ENCODE measurements at regions not wholly inside any gene's neighbourhood (a gene's known extent, or its start where the extent isn't known, plus 50 kb on each side); places are given as distances from the start of the nearest gene placed in this dataset.

DNA sequence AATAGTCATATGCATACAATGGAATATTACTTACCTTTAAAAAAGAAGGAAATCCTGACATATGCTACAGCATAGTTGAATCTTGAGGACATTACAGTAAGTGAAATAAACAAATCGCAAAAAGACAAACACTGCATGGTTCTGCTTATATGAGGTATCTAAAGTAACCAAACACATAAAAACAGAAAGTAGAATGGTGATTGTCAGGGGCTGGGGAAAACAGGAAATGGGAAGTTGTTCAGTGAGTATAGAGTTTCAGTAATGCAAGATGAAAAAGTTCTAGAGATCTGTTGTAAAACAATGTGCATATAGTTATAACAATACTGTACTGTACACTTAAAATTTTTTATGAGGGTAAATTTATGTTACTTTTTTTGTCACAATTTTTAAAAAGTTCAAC lies 219.4 kb downstream of the KLF5 start:
- no peaks in the 10 kb centered on the region for H3K9me3 ChIP-seq
- no peak overlapping the region for H3K27ac ChIP-seq
- intact Hi-C loops (cut with DNase I): no loop called here
- no peak for DNase-seq
- 97 to 98% (median 98%) methylated on average over 1 of the region's 1 CpG for WGBS, 3 donors
- no peak overlapping the region for H3K4me3 ChIP-seq
- H3K36me3 ChIP-seq: no peaks in the 10 kb centered on the region
- TF ChIP-seq POLR2A (IDR thresholded peaks at IDR 0.05) (no peak), EP300 (IDR thresholded peaks at IDR 0.05) (no peak)
- TF ChIP-seq, protein P1, sequence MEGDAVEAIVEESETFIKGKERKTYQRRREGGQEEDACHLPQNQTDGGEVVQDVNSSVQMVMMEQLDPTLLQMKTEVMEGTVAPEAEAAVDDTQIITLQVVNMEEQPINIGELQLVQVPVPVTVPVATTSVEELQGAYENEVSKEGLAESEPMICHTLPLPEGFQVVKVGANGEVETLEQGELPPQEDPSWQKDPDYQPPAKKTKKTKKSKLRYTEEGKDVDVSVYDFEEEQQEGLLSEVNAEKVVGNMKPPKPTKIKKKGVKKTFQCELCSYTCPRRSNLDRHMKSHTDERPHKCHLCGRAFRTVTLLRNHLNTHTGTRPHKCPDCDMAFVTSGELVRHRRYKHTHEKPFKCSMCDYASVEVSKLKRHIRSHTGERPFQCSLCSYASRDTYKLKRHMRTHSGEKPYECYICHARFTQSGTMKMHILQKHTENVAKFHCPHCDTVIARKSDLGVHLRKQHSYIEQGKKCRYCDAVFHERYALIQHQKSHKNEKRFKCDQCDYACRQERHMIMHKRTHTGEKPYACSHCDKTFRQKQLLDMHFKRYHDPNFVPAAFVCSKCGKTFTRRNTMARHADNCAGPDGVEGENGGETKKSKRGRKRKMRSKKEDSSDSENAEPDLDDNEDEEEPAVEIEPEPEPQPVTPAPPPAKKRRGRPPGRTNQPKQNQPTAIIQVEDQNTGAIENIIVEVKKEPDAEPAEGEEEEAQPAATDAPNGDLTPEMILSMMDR (IDR thresholded peaks at IDR 0.05): no peak
- no peaks in the 10 kb centered on the region for H3K4me1 ChIP-seq (ENCODE audit: insufficient read depth)
- H3K27me3 ChIP-seq: no peaks in the 10 kb centered on the region

DNA sequence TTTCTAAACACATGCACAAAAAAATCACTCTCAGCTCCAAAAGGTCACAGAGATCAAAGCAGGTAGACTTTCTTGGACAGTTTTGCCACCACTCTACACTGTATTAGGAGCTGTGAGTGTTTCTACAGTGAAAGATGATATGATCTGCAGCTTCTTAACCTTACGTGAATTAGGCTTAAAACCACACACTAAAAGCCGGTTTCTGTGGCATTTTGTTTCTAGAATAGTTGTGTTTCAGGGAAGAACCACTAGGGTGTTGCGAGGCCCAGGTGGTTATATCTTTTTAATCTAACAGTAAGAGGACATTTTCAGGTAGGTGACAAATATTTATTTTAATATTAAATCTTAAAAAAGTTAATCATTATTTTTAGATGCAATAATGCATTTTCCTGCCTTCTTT lies 216.4 kb downstream of the KLF5 start:
- DNase-seq: no peak
- WGBS, 3 donors: 93 to 95% (median 94%) methylated on average over 3 of the region's 3 CpGs
- Histone ChIP-seq H3K4me1 (ENCODE audit: insufficient read depth) (no peaks in the 10 kb centered on the region), H3K27ac (no peak overlapping the region), H3K4me3 (no peak overlapping the region), H3K36me3 (no peaks in the 10 kb centered on the region), H3K9me3 (no peaks in the 10 kb centered on the region), H3K27me3 (no peaks in the 10 kb centered on the region)
- TF ChIP-seq, protein P1 (IDR thresholded peaks at IDR 0.05): no peak
- TF ChIP-seq POLR2A (IDR thresholded peaks at IDR 0.05): no peak
- no peak for TF ChIP-seq EP300 (IDR thresholded peaks at IDR 0.05)
- intact Hi-C loops (cut with DNase I): no loop called here

DNA sequence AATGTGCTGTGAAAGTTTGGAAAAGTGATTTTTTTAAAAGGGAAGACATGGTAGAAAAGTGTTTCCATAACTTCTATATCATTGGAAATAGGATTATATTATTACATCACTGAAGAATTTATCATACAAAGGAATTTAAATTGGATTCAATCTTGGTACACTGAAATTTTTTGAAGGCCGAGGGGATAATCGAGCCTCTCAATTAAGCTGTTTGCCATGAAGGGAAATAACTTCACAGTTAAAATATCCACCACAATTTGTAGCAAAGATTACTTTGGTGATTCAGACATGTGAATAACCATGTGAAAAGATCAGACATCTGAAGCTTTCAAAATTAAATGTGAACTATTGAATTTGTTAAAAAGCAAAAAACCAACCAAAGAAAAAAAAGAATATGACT lies 215.3 kb downstream of the KLF5 start:
- no peaks in the 10 kb centered on the region for H3K36me3 ChIP-seq
- no peak for DNase-seq
- H3K9me3 ChIP-seq: no peaks in the 10 kb centered on the region
- intact Hi-C loops (cut with DNase I): no loop called here
- no peaks in the 10 kb centered on the region for H3K27me3 ChIP-seq
- WGBS, 3 donors: 10 to 41% (median 36%) methylated on average over 2 of the region's 2 CpGs
- H3K27ac ChIP-seq: no peak overlapping the region
- H3K4me1 ChIP-seq (ENCODE audit: insufficient read depth): no peaks in the 10 kb centered on the region
- no peak for TF ChIP-seq POLR2A (IDR thresholded peaks at IDR 0.05)
- no peak overlapping the region for H3K4me3 ChIP-seq

DNA sequence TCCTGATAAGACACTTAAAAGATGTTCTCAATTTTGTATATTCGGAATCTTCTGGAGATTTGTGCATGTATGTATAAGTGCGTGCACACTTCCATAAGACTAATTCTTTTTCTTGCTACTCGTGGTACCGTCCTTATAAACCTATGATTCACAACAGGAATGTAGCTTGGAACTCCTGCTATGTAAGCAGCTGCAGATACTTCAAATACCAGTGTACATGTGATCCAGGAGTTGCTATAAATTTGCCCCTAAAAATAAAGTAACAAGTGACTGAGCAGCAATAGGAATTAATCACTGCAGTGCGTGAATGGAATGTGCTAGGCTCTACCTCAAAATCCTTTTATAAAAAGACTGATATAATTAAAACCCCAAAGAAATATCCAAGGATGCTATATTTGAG lies 214.9 kb downstream of the KLF5 start:
- Histone ChIP-seq H3K4me3 (no peak overlapping the region), H3K4me1 (ENCODE audit: insufficient read depth) (no peaks in the 10 kb centered on the region), H3K9me3 (no peaks in the 10 kb centered on the region), H3K27me3 (no peaks in the 10 kb centered on the region), H3K36me3 (no peaks in the 10 kb centered on the region), H3K27ac (no peak overlapping the region)
- no peak for DNase-seq
- TF ChIP-seq EP300 (IDR thresholded peaks at IDR 0.05) (no peak), POLR2A (IDR thresholded peaks at IDR 0.05) (no peak)
- TF ChIP-seq, protein P1 (IDR thresholded peaks at IDR 0.05): no peak
- 32 to 35% (median 35%) methylated on average over 5 of the region's 5 CpGs for WGBS, 3 donors
- intact Hi-C loops (cut with DNase I): no loop called here

DNA sequence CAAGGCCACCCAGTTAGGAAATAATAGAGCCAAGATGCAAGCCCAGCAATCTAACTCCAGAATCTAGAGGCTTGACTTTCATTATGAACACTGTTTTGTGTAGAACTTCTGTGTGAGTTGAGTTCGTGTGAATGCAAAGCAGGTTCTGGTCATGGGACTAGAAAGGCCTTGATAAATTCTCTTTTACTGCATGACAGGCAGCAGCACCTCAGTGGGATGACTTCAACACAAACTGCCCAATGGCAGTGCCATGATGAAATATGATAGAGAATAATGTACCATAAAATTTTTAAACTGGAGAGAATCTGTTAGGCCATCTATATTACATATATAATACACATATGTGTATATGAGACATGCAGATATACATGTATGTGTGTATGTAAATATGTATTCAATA lies 214.5 kb downstream of the KLF5 start:
- H3K27ac ChIP-seq: no peak overlapping the region
- intact Hi-C loops (cut with DNase I): no loop called here
- 75 to 84% (median 82%) methylated on average over 1 of the region's 1 CpG for WGBS, 3 donors
- H3K36me3 ChIP-seq: no peaks in the 10 kb centered on the region
- TF ChIP-seq POLR2A (IDR thresholded peaks at IDR 0.05) (no peak), EP300 (IDR thresholded peaks at IDR 0.05) (no peak)
- TF ChIP-seq, protein P1 (IDR thresholded peaks at IDR 0.05): no peak
- no peak overlapping the region for H3K4me3 ChIP-seq
- H3K9me3 ChIP-seq: no peaks in the 10 kb centered on the region
- no peaks in the 10 kb centered on the region for H3K4me1 ChIP-seq (ENCODE audit: insufficient read depth)
- no peaks in the 10 kb centered on the region for H3K27me3 ChIP-seq
- DNase-seq: no peak

All from ovary (tissue), 7 donors.